Neural cell (in vitro differentiated cells): ENCODE measurements at regions not wholly inside any gene's neighbourhood (a gene's known extent, or its start where the extent isn't known, plus 50 kb on each side); places are given as distances from the start of the nearest gene placed in this dataset.

ENCODE experiments used
- H2AFZ ChIP-seq: fragments of 200-600, 300-800 bp; sonication (generic), shearing (Covaris generic); 2 replicates; pipeline ENCODE4 v1.6.0; 2014; ENCODE audit warnings: low read depth, mild to moderate bottlenecking, antibody characterized with exemption, low read length, moderate library complexity
- H3F3A ChIP-seq: fragments of 200-600 bp; shearing (Covaris generic); 2 replicates; pipeline ENCODE4 v1.6.1; 2016; ENCODE audit warnings: mild to moderate bottlenecking, moderate library complexity, mixed read lengths, antibody characterized with exemption, low read length; ENCODE audit not compliant: insufficient read depth, poor library complexity, severe bottlenecking
- H3K27ac ChIP-seq: fragments of 200-600, 300-800 bp; sonication (generic), shearing (Covaris generic); 2 replicates; pipeline ENCODE4 v1.5.1; 2014; ENCODE audit warnings: mild to moderate bottlenecking, low read length, moderate library complexity
- H3K27me3 ChIP-seq: fragments of 300-800, 200-600 bp; sonication (generic), shearing (Covaris generic); 2 replicates; pipeline ENCODE4 v1.6.0; 2014; ENCODE audit warnings: mild to moderate bottlenecking, low read depth, low read length, moderate library complexity; ENCODE audit not compliant: insufficient read depth
- H3K36me3 ChIP-seq: fragments of 300-800, 200-600 bp; sonication (generic), shearing (Covaris generic); 2 replicates; pipeline ENCODE4 v1.5.1; 2014; ENCODE audit warnings: mild to moderate bottlenecking, antibody characterized with exemption, low read length, moderate library complexity; ENCODE audit not compliant: insufficient read depth
- H3K4me2 ChIP-seq: fragments of 300-800, 200-600 bp; sonication (generic), shearing (Covaris generic); 2 replicates; pipeline ENCODE4 v1.6.0; 2014; ENCODE audit warnings: mild to moderate bottlenecking, low read length
- H3K4me3 ChIP-seq: fragments of 300-800, 200-600 bp; sonication (generic), shearing (Covaris generic); 2 replicates; pipeline ENCODE4 v1.5.1; 2014; ENCODE audit warnings: mild to moderate bottlenecking, low read length, moderate library complexity
- H3K79me2 ChIP-seq: fragments of 200-600 bp; shearing (Covaris generic); replicated peaks from 2 replicates; pipeline ENCODE4 v1.6.0; 2014; ENCODE audit warnings: mild to moderate bottlenecking, low read length, moderate library complexity; ENCODE audit not compliant: insufficient read depth
- H3K9ac ChIP-seq: fragments of 300-800, 200-600 bp; sonication (generic), shearing (Covaris generic); 2 replicates; pipeline ENCODE4 v1.6.1; 2016; ENCODE audit warnings: mild to moderate bottlenecking, low read length, mixed read lengths
- H3K9me2 ChIP-seq: fragments of 200-600 bp; shearing (Covaris generic); 2 replicates; pipeline ENCODE4 v1.6.1; 2016; ENCODE audit warnings: mild to moderate bottlenecking, low read length, mixed read lengths; ENCODE audit not compliant: insufficient read depth
- H3K9me3 ChIP-seq: fragments of 200-600, 300-800 bp; sonication (generic), shearing (Covaris generic); 2 replicates; pipeline ENCODE4 v1.6.1; 2016; ENCODE audit warnings: mild to moderate bottlenecking, mixed run types, low read length, moderate library complexity, mixed read lengths
- H4K20me1 ChIP-seq: fragments of 200-600 bp; shearing (Covaris generic); 2 replicates; pipeline ENCODE4 v1.6.1; 2016; ENCODE audit warnings: mild to moderate bottlenecking, mixed run types; ENCODE audit not compliant: insufficient read depth
- EP300 ChIP-seq: fragments of 450-650 bp; conservative IDR thresholded peaks from 2 replicates; pipeline ENCODE4 v1.6.1; 2014; ENCODE audit warnings: antibody characterized with exemption, mild to moderate bottlenecking, moderate library complexity; ENCODE audit not compliant: poor library complexity, severe bottlenecking
- EZH2 ChIP-seq: fragments of 200-600, 300-800 bp; shearing (Covaris generic), sonication (generic); IDR thresholded peaks from 2 replicates; pipeline ENCODE4 v1.6.1; 2014; ENCODE audit warnings: antibody characterized with exemption, low read length, borderline replicate concordance, mild to moderate bottlenecking; ENCODE audit not compliant: insufficient read depth, poor library complexity, severe bottlenecking
- MXI1 ChIP-seq: fragments of 450-650 bp; conservative IDR thresholded peaks from 2 replicates; pipeline ENCODE4 v1.6.1; 2014; ENCODE audit warnings: antibody characterized with exemption, mild to moderate bottlenecking; ENCODE audit not compliant: poor library complexity, severe bottlenecking
- POLR2AphosphoS5 ChIP-seq: IDR thresholded peaks from 2 replicates; pipeline ENCODE4 v1.6.1; 2012
- RAD21 ChIP-seq: fragments of 450-650 bp; conservative IDR thresholded peaks from 2 replicates; pipeline ENCODE4 v1.6.1; 2014; ENCODE audit warnings: antibody characterized with exemption, mild to moderate bottlenecking, moderate library complexity
- SMC3 ChIP-seq: fragments of 450-650 bp; conservative IDR thresholded peaks from 2 replicates; pipeline ENCODE4 v1.6.1; 2014; ENCODE audit warnings: antibody characterized with exemption, mild to moderate bottlenecking, moderate library complexity; ENCODE audit not compliant: poor library complexity
- TAF1 ChIP-seq: IDR thresholded peaks from 2 replicates; pipeline ENCODE4 v1.6.1; 2012; ENCODE audit warnings: low read depth
- TF ChIP-seq, protein P1 (sequence below): IDR thresholded peaks from 2 replicates; pipeline ENCODE4 v1.6.1; 2012; ENCODE audit warnings: borderline replicate concordance
- TF ChIP-seq, protein P2 (sequence below): fragments of 450-650 bp; IDR thresholded peaks from 2 replicates; pipeline ENCODE4 v1.5.1; 2014; ENCODE audit warnings: antibody characterized with exemption, mild to moderate bottlenecking, moderate library complexity; ENCODE audit not compliant: poor library complexity, severe bottlenecking

DNA sequence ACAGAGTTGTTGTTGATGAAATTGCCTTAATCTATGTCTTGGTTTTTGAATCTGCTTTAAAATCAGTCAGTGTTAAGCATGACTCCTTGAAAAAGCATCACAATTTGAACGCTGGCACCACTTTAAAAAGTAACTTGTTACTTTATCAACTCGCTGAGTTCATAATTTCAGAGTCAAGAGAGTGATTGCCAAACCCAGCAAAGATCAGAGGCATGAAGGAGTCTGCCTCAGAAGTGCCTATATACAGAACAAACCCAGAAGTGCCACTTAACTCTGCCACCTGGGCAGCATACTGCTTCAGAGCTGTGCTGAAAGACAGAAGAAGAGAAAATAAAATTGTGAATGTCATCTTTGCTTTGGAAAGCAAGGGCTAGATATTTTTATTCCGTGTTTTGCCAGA is 73.6 kb upstream of the HCRTR2 start:
- Histone ChIP-seq H3K9ac (no peak overlapping the region), H3K9me2 (no peaks in the 10 kb centered on the region), H3K4me3 (no peak overlapping the region), H3K27me3 (no peaks in the 10 kb centered on the region), H3K36me3 (no peaks in the 10 kb centered on the region), H3K27ac (no peak overlapping the region), H2AFZ (no peak overlapping the region), H3K4me2 (no peak overlapping the region), H3F3A (no peaks in the 10 kb centered on the region), H3K79me2 (no peaks in the 10 kb centered on the region), H4K20me1 (no peaks in the 10 kb centered on the region), H3K9me3 (no peaks in the 10 kb centered on the region)
- TF ChIP-seq EZH2 (no peak), POLR2AphosphoS5 (no peak), MXI1 (no peak), SMC3 (no peak), RAD21 (no peak), EP300 (no peak), TAF1 (no peak)
- TF ChIP-seq, protein P1, sequence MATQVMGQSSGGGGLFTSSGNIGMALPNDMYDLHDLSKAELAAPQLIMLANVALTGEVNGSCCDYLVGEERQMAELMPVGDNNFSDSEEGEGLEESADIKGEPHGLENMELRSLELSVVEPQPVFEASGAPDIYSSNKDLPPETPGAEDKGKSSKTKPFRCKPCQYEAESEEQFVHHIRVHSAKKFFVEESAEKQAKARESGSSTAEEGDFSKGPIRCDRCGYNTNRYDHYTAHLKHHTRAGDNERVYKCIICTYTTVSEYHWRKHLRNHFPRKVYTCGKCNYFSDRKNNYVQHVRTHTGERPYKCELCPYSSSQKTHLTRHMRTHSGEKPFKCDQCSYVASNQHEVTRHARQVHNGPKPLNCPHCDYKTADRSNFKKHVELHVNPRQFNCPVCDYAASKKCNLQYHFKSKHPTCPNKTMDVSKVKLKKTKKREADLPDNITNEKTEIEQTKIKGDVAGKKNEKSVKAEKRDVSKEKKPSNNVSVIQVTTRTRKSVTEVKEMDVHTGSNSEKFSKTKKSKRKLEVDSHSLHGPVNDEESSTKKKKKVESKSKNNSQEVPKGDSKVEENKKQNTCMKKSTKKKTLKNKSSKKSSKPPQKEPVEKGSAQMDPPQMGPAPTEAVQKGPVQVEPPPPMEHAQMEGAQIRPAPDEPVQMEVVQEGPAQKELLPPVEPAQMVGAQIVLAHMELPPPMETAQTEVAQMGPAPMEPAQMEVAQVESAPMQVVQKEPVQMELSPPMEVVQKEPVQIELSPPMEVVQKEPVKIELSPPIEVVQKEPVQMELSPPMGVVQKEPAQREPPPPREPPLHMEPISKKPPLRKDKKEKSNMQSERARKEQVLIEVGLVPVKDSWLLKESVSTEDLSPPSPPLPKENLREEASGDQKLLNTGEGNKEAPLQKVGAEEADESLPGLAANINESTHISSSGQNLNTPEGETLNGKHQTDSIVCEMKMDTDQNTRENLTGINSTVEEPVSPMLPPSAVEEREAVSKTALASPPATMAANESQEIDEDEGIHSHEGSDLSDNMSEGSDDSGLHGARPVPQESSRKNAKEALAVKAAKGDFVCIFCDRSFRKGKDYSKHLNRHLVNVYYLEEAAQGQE: no peak
- TF ChIP-seq, protein P2, sequence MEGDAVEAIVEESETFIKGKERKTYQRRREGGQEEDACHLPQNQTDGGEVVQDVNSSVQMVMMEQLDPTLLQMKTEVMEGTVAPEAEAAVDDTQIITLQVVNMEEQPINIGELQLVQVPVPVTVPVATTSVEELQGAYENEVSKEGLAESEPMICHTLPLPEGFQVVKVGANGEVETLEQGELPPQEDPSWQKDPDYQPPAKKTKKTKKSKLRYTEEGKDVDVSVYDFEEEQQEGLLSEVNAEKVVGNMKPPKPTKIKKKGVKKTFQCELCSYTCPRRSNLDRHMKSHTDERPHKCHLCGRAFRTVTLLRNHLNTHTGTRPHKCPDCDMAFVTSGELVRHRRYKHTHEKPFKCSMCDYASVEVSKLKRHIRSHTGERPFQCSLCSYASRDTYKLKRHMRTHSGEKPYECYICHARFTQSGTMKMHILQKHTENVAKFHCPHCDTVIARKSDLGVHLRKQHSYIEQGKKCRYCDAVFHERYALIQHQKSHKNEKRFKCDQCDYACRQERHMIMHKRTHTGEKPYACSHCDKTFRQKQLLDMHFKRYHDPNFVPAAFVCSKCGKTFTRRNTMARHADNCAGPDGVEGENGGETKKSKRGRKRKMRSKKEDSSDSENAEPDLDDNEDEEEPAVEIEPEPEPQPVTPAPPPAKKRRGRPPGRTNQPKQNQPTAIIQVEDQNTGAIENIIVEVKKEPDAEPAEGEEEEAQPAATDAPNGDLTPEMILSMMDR: no peak

DNA sequence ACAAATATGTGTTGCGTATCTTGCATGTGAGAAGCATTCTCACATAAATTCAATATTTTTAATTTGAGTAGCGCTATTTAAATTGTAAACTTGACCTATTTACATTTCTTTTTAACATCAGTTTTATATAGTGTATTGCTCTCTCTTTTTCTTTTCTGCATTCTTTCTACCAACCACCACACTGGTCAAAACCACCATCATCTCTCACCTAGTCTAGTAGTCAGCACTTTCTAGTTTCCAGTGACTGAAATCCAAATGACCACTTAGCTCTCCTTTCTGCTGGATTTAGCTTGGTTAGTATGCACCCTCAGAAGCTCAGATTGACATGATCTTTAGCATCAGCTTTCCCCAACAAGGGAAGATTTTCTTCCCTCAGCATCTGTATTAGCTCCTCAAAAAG is 73.2 kb upstream of the HCRTR2 start:
- Histone ChIP-seq H3K79me2 (no peaks in the 10 kb centered on the region), H3K27me3 (no peaks in the 10 kb centered on the region), H3K9me3 (no peaks in the 10 kb centered on the region), H3K9me2 (no peaks in the 10 kb centered on the region), H3K9ac (no peak overlapping the region), H2AFZ (no peak overlapping the region), H4K20me1 (no peaks in the 10 kb centered on the region), H3K36me3 (no peaks in the 10 kb centered on the region), H3K4me3 (no peak overlapping the region), H3F3A (no peaks in the 10 kb centered on the region), H3K4me2 (no peak overlapping the region), H3K27ac (no peak overlapping the region)
- TF ChIP-seq, protein P1: no peak
- TF ChIP-seq TAF1 (no peak), MXI1 (no peak), EP300 (no peak), SMC3 (no peak), POLR2AphosphoS5 (no peak)
- TF ChIP-seq, protein P2: no peak
